HCT116 (cell line): ENCODE measurements at regions not wholly inside any gene's neighbourhood (a gene's known extent, or its start where the extent isn't known, plus 50 kb on each side); places are given as distances from the start of the nearest gene placed in this dataset.

ENCODE experiments used
- EZH2 ChIP-seq: fragments of 200-600 bp; sonication (generic); IDR thresholded peaks from 2 replicates; pipeline ENCODE4 v1.6.1; 2017; ENCODE audit warnings: antibody characterized with exemption, mixed run types
- EZH2phosphoT487 ChIP-seq: fragments of 200-600 bp; IDR thresholded peaks from 2 replicates; pipeline ENCODE4 v1.6.1; 2018; ENCODE audit warnings: antibody characterized with exemption, borderline replicate concordance
- JUND ChIP-seq: IDR thresholded peaks from 2 replicates; pipeline ENCODE4 v1.6.1; 2012
- POLR2A ChIP-seq: IDR thresholded peaks from 2 replicates; pipeline ENCODE4 v1.7.0; 2011; ENCODE audit warnings: borderline replicate concordance; ENCODE audit not compliant: insufficient read depth, insufficient read length; ENCODE audit errors: extremely low read depth
- POLR2AphosphoS5 ChIP-seq: IDR thresholded peaks from 2 replicates; pipeline ENCODE4 v1.6.1; 2011; ENCODE audit warnings: mild to moderate bottlenecking, low read depth, low read length, moderate library complexity
- SIN3A ChIP-seq: IDR thresholded peaks from 2 replicates; pipeline ENCODE4 v1.6.1; 2012; ENCODE audit warnings: low read depth
- SRF ChIP-seq: IDR thresholded peaks from 2 replicates; pipeline ENCODE4 v1.6.1; 2012; ENCODE audit warnings: low read depth
- TCF7L2 ChIP-seq: IDR thresholded peaks from 2 replicates; pipeline ENCODE4 v1.7.0; 2011; ENCODE audit warnings: borderline replicate concordance, inconsistent platforms; ENCODE audit not compliant: insufficient read depth, insufficient read length; ENCODE audit errors: extremely low read depth
- YY1 ChIP-seq: IDR thresholded peaks from 2 replicates; pipeline ENCODE4 v1.6.1; 2011; ENCODE audit warnings: low read length, low read depth, moderate library complexity, mild to moderate bottlenecking; ENCODE audit not compliant: insufficient replicate concordance; ENCODE audit errors: extremely low read depth
- ZFX ChIP-seq: fragments of 450-650 bp; IDR thresholded peaks from 2 replicates; pipeline ENCODE4 v1.6.1; 2017
- ZNF274 ChIP-seq: fragments of 200-500 bp; sonication (Bioruptor generic); IDR thresholded peaks from 2 replicates; pipeline ENCODE4 v1.6.1; 2014; ENCODE audit warnings: mild to moderate bottlenecking, low read depth, low read length, inconsistent platforms
- TF ChIP-seq, protein P1 (sequence below), 3 experiments: fragments of 200-600 bp in 1 of 3; sonication (generic) in 1 of 3; IDR thresholded peaks in 2 of 3; conservative IDR thresholded peaks in 1 of 3; 2 replicates each; pipeline ENCODE4 v1.5.1; 2012 to 2017; ENCODE audit warnings: low read depth in 2 of 3, low read length in 2 of 3, antibody characterized with exemption in 1 of 3, borderline replicate concordance in 1 of 3, control low read depth in 1 of 3, mild to moderate bottlenecking in 1 of 3, mixed read lengths in 1 of 3, mixed run types in 1 of 3, moderate library complexity in 1 of 3; ENCODE audit not compliant: insufficient read depth in 1 of 3
- TF ChIP-seq, protein P2 (sequence below): IDR thresholded peaks from 2 replicates; pipeline ENCODE4 v1.6.1; 2012
- TF ChIP-seq, protein P3 (sequence below): IDR thresholded peaks from 2 replicates; pipeline ENCODE4 v1.6.1; 2012; ENCODE audit warnings: low read depth

DNA sequence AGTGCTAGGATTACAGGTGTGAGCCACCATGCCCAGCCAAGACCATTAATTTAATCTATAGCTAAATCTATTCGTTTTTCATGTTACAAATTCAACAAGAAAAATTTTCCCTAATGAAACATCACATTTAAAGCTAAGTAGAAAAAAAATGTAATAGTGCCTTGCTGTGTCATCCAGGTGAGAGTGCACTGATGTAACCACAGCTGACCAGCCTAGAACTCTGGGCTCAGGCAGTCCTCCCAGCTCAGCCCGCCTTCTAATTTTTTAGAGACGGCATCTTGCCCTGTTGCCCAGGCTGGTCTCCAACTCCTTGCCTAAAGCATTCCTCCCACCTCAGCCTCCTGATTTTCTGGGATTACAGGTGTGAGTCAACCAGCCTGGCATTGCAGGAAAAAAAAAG is 109.0 kb downstream of the PPIAL4G start:
- TF ChIP-seq, protein P1, sequence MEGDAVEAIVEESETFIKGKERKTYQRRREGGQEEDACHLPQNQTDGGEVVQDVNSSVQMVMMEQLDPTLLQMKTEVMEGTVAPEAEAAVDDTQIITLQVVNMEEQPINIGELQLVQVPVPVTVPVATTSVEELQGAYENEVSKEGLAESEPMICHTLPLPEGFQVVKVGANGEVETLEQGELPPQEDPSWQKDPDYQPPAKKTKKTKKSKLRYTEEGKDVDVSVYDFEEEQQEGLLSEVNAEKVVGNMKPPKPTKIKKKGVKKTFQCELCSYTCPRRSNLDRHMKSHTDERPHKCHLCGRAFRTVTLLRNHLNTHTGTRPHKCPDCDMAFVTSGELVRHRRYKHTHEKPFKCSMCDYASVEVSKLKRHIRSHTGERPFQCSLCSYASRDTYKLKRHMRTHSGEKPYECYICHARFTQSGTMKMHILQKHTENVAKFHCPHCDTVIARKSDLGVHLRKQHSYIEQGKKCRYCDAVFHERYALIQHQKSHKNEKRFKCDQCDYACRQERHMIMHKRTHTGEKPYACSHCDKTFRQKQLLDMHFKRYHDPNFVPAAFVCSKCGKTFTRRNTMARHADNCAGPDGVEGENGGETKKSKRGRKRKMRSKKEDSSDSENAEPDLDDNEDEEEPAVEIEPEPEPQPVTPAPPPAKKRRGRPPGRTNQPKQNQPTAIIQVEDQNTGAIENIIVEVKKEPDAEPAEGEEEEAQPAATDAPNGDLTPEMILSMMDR (IDR thresholded peaks at IDR 0.05 in 2 of 3, conservative IDR thresholded peaks at IDR 0.05 in 1 of 3; ENCODE audit: borderline replicate concordance in 1 of 3, insufficient read depth in 1 of 3, low read depth in 2 of 3, low read length in 2 of 3), result no peak
- TF ChIP-seq YY1, result no peak
- no peak for TF ChIP-seq POLR2A
- no peak for TF ChIP-seq SRF
- TF ChIP-seq, protein P2, sequence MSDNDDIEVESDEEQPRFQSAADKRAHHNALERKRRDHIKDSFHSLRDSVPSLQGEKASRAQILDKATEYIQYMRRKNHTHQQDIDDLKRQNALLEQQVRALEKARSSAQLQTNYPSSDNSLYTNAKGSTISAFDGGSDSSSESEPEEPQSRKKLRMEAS, result no peak
- TF ChIP-seq TCF7L2, result no peak
- no peak for TF ChIP-seq ZFX
- TF ChIP-seq, protein P3, sequence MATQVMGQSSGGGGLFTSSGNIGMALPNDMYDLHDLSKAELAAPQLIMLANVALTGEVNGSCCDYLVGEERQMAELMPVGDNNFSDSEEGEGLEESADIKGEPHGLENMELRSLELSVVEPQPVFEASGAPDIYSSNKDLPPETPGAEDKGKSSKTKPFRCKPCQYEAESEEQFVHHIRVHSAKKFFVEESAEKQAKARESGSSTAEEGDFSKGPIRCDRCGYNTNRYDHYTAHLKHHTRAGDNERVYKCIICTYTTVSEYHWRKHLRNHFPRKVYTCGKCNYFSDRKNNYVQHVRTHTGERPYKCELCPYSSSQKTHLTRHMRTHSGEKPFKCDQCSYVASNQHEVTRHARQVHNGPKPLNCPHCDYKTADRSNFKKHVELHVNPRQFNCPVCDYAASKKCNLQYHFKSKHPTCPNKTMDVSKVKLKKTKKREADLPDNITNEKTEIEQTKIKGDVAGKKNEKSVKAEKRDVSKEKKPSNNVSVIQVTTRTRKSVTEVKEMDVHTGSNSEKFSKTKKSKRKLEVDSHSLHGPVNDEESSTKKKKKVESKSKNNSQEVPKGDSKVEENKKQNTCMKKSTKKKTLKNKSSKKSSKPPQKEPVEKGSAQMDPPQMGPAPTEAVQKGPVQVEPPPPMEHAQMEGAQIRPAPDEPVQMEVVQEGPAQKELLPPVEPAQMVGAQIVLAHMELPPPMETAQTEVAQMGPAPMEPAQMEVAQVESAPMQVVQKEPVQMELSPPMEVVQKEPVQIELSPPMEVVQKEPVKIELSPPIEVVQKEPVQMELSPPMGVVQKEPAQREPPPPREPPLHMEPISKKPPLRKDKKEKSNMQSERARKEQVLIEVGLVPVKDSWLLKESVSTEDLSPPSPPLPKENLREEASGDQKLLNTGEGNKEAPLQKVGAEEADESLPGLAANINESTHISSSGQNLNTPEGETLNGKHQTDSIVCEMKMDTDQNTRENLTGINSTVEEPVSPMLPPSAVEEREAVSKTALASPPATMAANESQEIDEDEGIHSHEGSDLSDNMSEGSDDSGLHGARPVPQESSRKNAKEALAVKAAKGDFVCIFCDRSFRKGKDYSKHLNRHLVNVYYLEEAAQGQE, result no peak
- TF ChIP-seq EZH2, result no peak
- no peak for TF ChIP-seq SIN3A
- TF ChIP-seq EZH2phosphoT487, result no peak
- no peak for TF ChIP-seq JUND
- TF ChIP-seq POLR2AphosphoS5, result no peak
- no peak for TF ChIP-seq ZNF274
